ENCODE measurements at regions not wholly inside any gene's neighbourhood (a gene's known extent, or its start where the extent isn't known, plus 50 kb on each side); places are given as distances from the start of the nearest gene placed in this dataset.

- no peak for DNase-seq
These were observed 280.0 kb upstream of the E2F7 start for GRCh38 chr12:77345336-77345735.

GRCh38 chr12:77344651-77345050 is 279.3 kb upstream of the E2F7 start:
- DNase-seq: no peak

- no peak for DNase-seq
These were observed 277.9 kb upstream of the E2F7 start for GRCh38 chr12:77343291-77343690.

GRCh38 chr12:77342253-77342652 is 276.9 kb upstream of the E2F7 start:
- no peak for DNase-seq

- DNase-seq: no peak
These were observed 274.2 kb upstream of the E2F7 start for GRCh38 chr12:77339610-77340009.

- no peak for DNase-seq
These were observed 272.0 kb upstream of the E2F7 start for GRCh38 chr12:77337362-77337761.

GRCh38 chr12:77334806-77335205 is 269.4 kb upstream of the E2F7 start:
- DNase-seq: no peak

- DNase-seq: no peak
These were observed 263.0 kb upstream of the E2F7 start for GRCh38 chr12:77328326-77328725.

GRCh38 chr12:77325511-77326236 is 260.3 kb upstream of the E2F7 start:
- no peak for DNase-seq

GRCh38 chr12:77324763-77325468 is 259.5 kb upstream of the E2F7 start:
- DNase-seq: peak; percentile 85

GRCh38 chr12:77324416-77324762 is 259.0 kb upstream of the E2F7 start:
- DNase-seq: no peak

GRCh38 chr12:77323788-77324415 is 258.5 kb upstream of the E2F7 start:
- no peak for DNase-seq

GRCh38 chr12:77319166-77319565 is 253.8 kb upstream of the E2F7 start:
- no peak for DNase-seq

- no peak for DNase-seq
These were observed 250.0 kb upstream of the E2F7 start for GRCh38 chr12:77315407-77315806.

- DNase-seq: no peak
These were observed 249.1 kb upstream of the E2F7 start for GRCh38 chr12:77314378-77315052.

- no peak for DNase-seq
These were observed 242.7 kb upstream of the E2F7 start for GRCh38 chr12:77308056-77308455.

- DNase-seq: no peak
These were observed 235.4 kb upstream of the E2F7 start for GRCh38 chr12:77300811-77301210.

GRCh38 chr12:77299910-77300669 is 234.7 kb upstream of the E2F7 start:
- DNase-seq: no peak

GRCh38 chr12:77299001-77299400 is 233.6 kb upstream of the E2F7 start:
- no peak for DNase-seq

GRCh38 chr12:77294016-77294415 is 228.6 kb upstream of the E2F7 start:
- DNase-seq: no peak

GRCh38 chr12:77274926-77275325 is 209.6 kb upstream of the E2F7 start:
- no peak for DNase-seq

- no peak for DNase-seq
These were observed 208.5 kb upstream of the E2F7 start for GRCh38 chr12:77273898-77274297.

- DNase-seq: no peak
These were observed 191.6 kb upstream of the E2F7 start for GRCh38 chr12:77256956-77257355.
